T-helper 17 cell (primary cell): ENCODE measurements at regions not wholly inside any gene's neighbourhood (a gene's known extent, or its start where the extent isn't known, plus 50 kb on each side); places are given as distances from the start of the nearest gene placed in this dataset.

ENCODE experiments used
- ATAC-seq: fragments of 150-1000 bp; cut with Tn5 transposase; 2 replicates; pipeline ENCODE4 v1.10.0; 2021; ENCODE audit warnings: mild to moderate bottlenecking, moderate library complexity
- DNase-seq, 3 donors: peaks; one replicate each; pipeline versions ENCODE4 v3.0.0 to v3.0.0-alpha.2; 2020 to 2021
- H3K9me3 ChIP-seq: one replicate; pipeline ENCODE4 v1.7.0; 2013; ENCODE audit warnings: low read length, mild to moderate bottlenecking; ENCODE audit not compliant: control insufficient read depth, poor library complexity, severe bottlenecking
- H3K27ac Mint-ChIP-seq: one replicate; pipeline ENCODE4 v1.8.0; 2022; ENCODE audit warnings: mild to moderate bottlenecking, moderate library complexity, mixed read lengths
- H3K27me3 Mint-ChIP-seq: one replicate; pipeline ENCODE4 v1.8.0; 2022; ENCODE audit warnings: mixed read lengths
- H3K36me3 Mint-ChIP-seq: one replicate; pipeline ENCODE4 v1.8.0; 2022; ENCODE audit warnings: low read depth, mixed read lengths
- H3K4me1 Mint-ChIP-seq: one replicate; pipeline ENCODE4 v1.8.0; 2022; ENCODE audit warnings: mild to moderate bottlenecking, mixed read lengths
- H3K4me3 Mint-ChIP-seq: one replicate; pipeline ENCODE4 v1.8.0; 2022; ENCODE audit warnings: mild to moderate bottlenecking, moderate library complexity, mixed read lengths

- Mint-ChIP-seq H3K27ac (no peak overlapping the region), H3K27me3 (peaks cover 8% of the 10 kb centered on the region), H3K4me1 (no peaks in the 10 kb centered on the region), H3K4me3 (no peak overlapping the region), H3K36me3 (no peaks in the 10 kb centered on the region)
- no peak for ATAC-seq
- H3K9me3 ChIP-seq: no peaks in the 10 kb centered on the region
- DNase-seq: no peak
Observed at GRCh38 chr9:96135753-96136290, 166.2 kb downstream of the HSD17B3 start.

- no peak for ATAC-seq
- H3K9me3 ChIP-seq: no peaks in the 10 kb centered on the region
- DNase-seq: no peak
- Mint-ChIP-seq H3K4me1 (no peaks in the 10 kb centered on the region), H3K27ac (no peak overlapping the region), H3K36me3 (no peaks in the 10 kb centered on the region), H3K4me3 (no peak overlapping the region), H3K27me3 (peaks cover 6% of the 10 kb centered on the region)
Observed at GRCh38 chr9:96135076-96135752, 166.8 kb downstream of the HSD17B3 start.

GRCh38 chr9:96133321-96134021, 168.5 kb downstream of the HSD17B3 start:
- Mint-ChIP-seq H3K27me3 (peaks cover 5% of the 10 kb centered on the region), H3K36me3 (no peaks in the 10 kb centered on the region), H3K27ac (no peak overlapping the region), H3K4me3 (no peak overlapping the region), H3K4me1 (no peaks in the 10 kb centered on the region)
- DNase-seq: no peak
- no peak for ATAC-seq
- no peaks in the 10 kb centered on the region for H3K9me3 ChIP-seq

GRCh38 chr9:96131825-96132224, 170.2 kb downstream of the HSD17B3 start:
- peaks cover 5% of the 10 kb centered on the region for H3K27me3 Mint-ChIP-seq
- H3K4me3 Mint-ChIP-seq: no peak overlapping the region
- H3K4me1 Mint-ChIP-seq: no peaks in the 10 kb centered on the region
- ATAC-seq (no peak), DNase-seq (no peak)
- H3K27ac Mint-ChIP-seq: no peak overlapping the region
- no peaks in the 10 kb centered on the region for H3K36me3 Mint-ChIP-seq
- H3K9me3 ChIP-seq: no peaks in the 10 kb centered on the region

GRCh38 chr9:96130970-96131369, 171.0 kb downstream of the HSD17B3 start:
- H3K36me3 Mint-ChIP-seq: no peaks in the 10 kb centered on the region
- H3K27me3 Mint-ChIP-seq: peaks cover 5% of the 10 kb centered on the region
- DNase-seq (no peak), ATAC-seq (no peak)
- no peak overlapping the region for H3K4me3 Mint-ChIP-seq
- H3K27ac Mint-ChIP-seq: no peak overlapping the region
- no peaks in the 10 kb centered on the region for H3K9me3 ChIP-seq
- no peaks in the 10 kb centered on the region for H3K4me1 Mint-ChIP-seq

GRCh38 chr9:96129747-96130146, 172.2 kb downstream of the HSD17B3 start:
- H3K9me3 ChIP-seq: no peaks in the 10 kb centered on the region
- Mint-ChIP-seq H3K4me1 (no peaks in the 10 kb centered on the region), H3K27me3 (peaks cover 5% of the 10 kb centered on the region), H3K36me3 (no peaks in the 10 kb centered on the region), H3K27ac (no peak overlapping the region), H3K4me3 (no peak overlapping the region)
- no peak for DNase-seq
- ATAC-seq: no peak

GRCh38 chr9:96128880-96129279, 173.1 kb downstream of the HSD17B3 start:
- no peaks in the 10 kb centered on the region for H3K4me1 Mint-ChIP-seq
- H3K36me3 Mint-ChIP-seq: no peaks in the 10 kb centered on the region
- no peak for DNase-seq
- peaks cover 5% of the 10 kb centered on the region for H3K27me3 Mint-ChIP-seq
- no peak for ATAC-seq
- H3K27ac Mint-ChIP-seq: no peak overlapping the region
- no peak overlapping the region for H3K4me3 Mint-ChIP-seq
- H3K9me3 ChIP-seq: no peaks in the 10 kb centered on the region

GRCh38 chr9:96126321-96126881, 175.6 kb downstream of the HSD17B3 start:
- H3K36me3 Mint-ChIP-seq: no peaks in the 10 kb centered on the region
- no peak for ATAC-seq

GRCh38 chr9:96125624-96126023, 176.4 kb downstream of the HSD17B3 start:
- no peak for DNase-seq
- no peak for ATAC-seq
- H3K9me3 ChIP-seq: no peaks in the 10 kb centered on the region
- Mint-ChIP-seq H3K27ac (no peak overlapping the region), H3K27me3 (peaks cover 2% of the 10 kb centered on the region), H3K4me1 (no peaks in the 10 kb centered on the region), H3K4me3 (no peak overlapping the region), H3K36me3 (no peaks in the 10 kb centered on the region)

More at GRCh38 chr9:96126321-96126881, 175.6 kb downstream of the HSD17B3 start:
- Mint-ChIP-seq H3K4me1 (no peaks in the 10 kb centered on the region), H3K27ac (no peak overlapping the region), H3K4me3 (no peak overlapping the region), H3K27me3 (peaks cover 5% of the 10 kb centered on the region)
- no peaks in the 10 kb centered on the region for H3K9me3 ChIP-seq
- no peak for DNase-seq

- H3K27ac Mint-ChIP-seq: no peak overlapping the region
- DNase-seq: no peak
- H3K9me3 ChIP-seq: no peaks in the 10 kb centered on the region
- no peak for ATAC-seq
- H3K36me3 Mint-ChIP-seq: no peaks in the 10 kb centered on the region
- no peak overlapping the region for H3K4me3 Mint-ChIP-seq
- no peaks in the 10 kb centered on the region for H3K4me1 Mint-ChIP-seq
- H3K27me3 Mint-ChIP-seq: peaks cover 2% of the 10 kb centered on the region
Observed at GRCh38 chr9:96122751-96123150, 179.2 kb downstream of the HSD17B3 start.

GRCh38 chr9:96122282-96122681, 179.7 kb downstream of the HSD17B3 start:
- Mint-ChIP-seq H3K27ac (no peak overlapping the region), H3K27me3 (peaks cover 7% of the 10 kb centered on the region), H3K36me3 (no peaks in the 10 kb centered on the region), H3K4me3 (no peak overlapping the region), H3K4me1 (no peaks in the 10 kb centered on the region)
- ATAC-seq (no peak), DNase-seq (no peak)
- H3K9me3 ChIP-seq: no peaks in the 10 kb centered on the region

GRCh38 chr9:96121136-96121535, 180.8 kb downstream of the HSD17B3 start:
- Mint-ChIP-seq H3K27me3 (peaks cover 16% of the 10 kb centered on the region), H3K36me3 (no peaks in the 10 kb centered on the region), H3K27ac (no peak overlapping the region), H3K4me1 (no peaks in the 10 kb centered on the region), H3K4me3 (no peak overlapping the region)
- DNase-seq (no peak), ATAC-seq (no peak)
- H3K9me3 ChIP-seq: no peaks in the 10 kb centered on the region

GRCh38 chr9:96117398-96118080, 184.4 kb downstream of the HSD17B3 start:
- H3K27ac Mint-ChIP-seq: no peak overlapping the region
- no peaks in the 10 kb centered on the region for H3K4me1 Mint-ChIP-seq
- ATAC-seq: no peak
- peaks cover 34% of the 10 kb centered on the region for H3K27me3 Mint-ChIP-seq
- H3K9me3 ChIP-seq: no peaks in the 10 kb centered on the region
- H3K4me3 Mint-ChIP-seq: no peak overlapping the region
- DNase-seq: no peak
- H3K36me3 Mint-ChIP-seq: no peaks in the 10 kb centered on the region
